HepG2 (cell line): ENCODE measurements at regions not wholly inside any gene's neighbourhood (a gene's known extent, or its start where the extent isn't known, plus 50 kb on each side); places are given as distances from the start of the nearest gene placed in this dataset.

ENCODE experiments used
- ATAC-seq: fragments of 200-7000 bp; cut with Tn5 transposase; 3 replicates; pipeline ENCODE4 v1.9.1; 2020; ENCODE audit warnings: mild to moderate bottlenecking, moderate library complexity
- BruUV-seq: library from RNA; stranded (reverse); fragments of 400-500 nt; replicated peaks from 2 replicates; lab custom pipeline; 2021; lab: Mats Ljungman, UMichigan
- CTCF ChIA-PET: fragments of 300-600 bp; formaldehyde crosslinking; extraction: SDS; loops from one replicate; lab custom pipeline; 2021; ENCODE audit warnings: low total read pairs, inconsistent platforms, low intra/inter-chr PET ratio; lab: Yijun Ruan, JAX
- POLR2A ChIA-PET: fragments of 350-600 bp; sonication (Branson Sonifier 250); formaldehyde crosslinking; loops from one replicate; lab custom pipeline; 2020; ENCODE audit warnings: antibody characterized with exemption, inconsistent platforms; lab: Yijun Ruan, JAX
- DNase-seq: peaks from one replicate; pipeline ENCODE4 v3.0.0-alpha.2; 2015; ENCODE audit warnings: low spot score
- FAIRE-seq: peaks from 3 replicates; lab custom pipeline; 2011; peaks lifted over from hg19 to GRCh38; lab: Jason Lieb, UNC
- H2AFZ ChIP-seq: one replicate; pipeline ENCODE4 v1.6.1; 2011; ENCODE audit warnings: low read length, inconsistent platforms
- H3K27ac ChIP-seq: fragments of 300-600 bp; 3 replicates; pipeline ENCODE4 v1.8.0; 2011; ENCODE audit warnings: mixed run types, mild to moderate bottlenecking, mixed read lengths, low read length, inconsistent platforms; ENCODE audit not compliant: insufficient read depth; ENCODE audit errors: extremely low read length
- H3K27me3 ChIP-seq, 2 experiments: fragments of 200-600 bp in 1 of 2; 2 replicates in 1 of 2; 3 replicates in 1 of 2; pipeline versions ENCODE4 v1.6.0 to v1.8.0; 2011; ENCODE audit warnings: low read length in 2 of 2, mild to moderate bottlenecking in 2 of 2, moderate library complexity in 2 of 2, inconsistent platforms in 1 of 2; ENCODE audit not compliant: insufficient read depth in 2 of 2, control insufficient read depth in 1 of 2
- H3K36me3 ChIP-seq, 2 experiments: fragments of 200-600 bp in 1 of 2; replicated peaks in 1 of 2; 2 replicates in 1 of 2; 3 replicates in 1 of 2; pipeline versions ENCODE4 v1.5.1 to v1.8.0; 2011; ENCODE audit warnings: low read length in 2 of 2, inconsistent platforms in 1 of 2; ENCODE audit not compliant: insufficient read depth in 2 of 2, control insufficient read depth in 1 of 2
- H3K4me1 ChIP-seq: 2 replicates; pipeline ENCODE4 v1.5.1; 2012; ENCODE audit warnings: low read length, inconsistent platforms; ENCODE audit not compliant: insufficient read depth
- H3K4me2 ChIP-seq: 2 replicates; pipeline ENCODE4 v1.6.0; 2011; ENCODE audit warnings: low read depth, low read length, inconsistent platforms
- H3K4me3 ChIP-seq, 3 experiments: fragments of 200-600 bp in 1 of 3; sonication (generic), shearing (Covaris generic) in 1 of 3; replicated peaks in 1 of 3; 2 replicates each; pipeline ENCODE4 v1.5.1; 2011 to 2016; ENCODE audit warnings: low read length in 3 of 3, inconsistent platforms in 2 of 3, low read depth in 2 of 3, mild to moderate bottlenecking in 2 of 3, control low read depth in 1 of 3, mixed read lengths in 1 of 3; ENCODE audit not compliant: insufficient read depth in 1 of 3
- H3K79me2 ChIP-seq: one replicate; pipeline ENCODE4 v1.6.1; 2011; ENCODE audit warnings: low read length, inconsistent platforms; ENCODE audit not compliant: insufficient read depth
- H3K9ac ChIP-seq: 2 replicates; pipeline ENCODE4 v1.6.0; 2011; ENCODE audit warnings: mild to moderate bottlenecking, low read depth, low read length, inconsistent platforms; ENCODE audit not compliant: insufficient read depth
- H3K9me3 ChIP-seq: 2 replicates; pipeline ENCODE4 v1.5.1; 2012; ENCODE audit warnings: mild to moderate bottlenecking, low read length
- H4K20me1 ChIP-seq: 2 replicates; pipeline ENCODE4 v1.6.0; 2011; ENCODE audit warnings: inconsistent platforms, mild to moderate bottlenecking, low read length, moderate library complexity; ENCODE audit not compliant: insufficient read depth
- ATM ChIP-seq: fragments of 450-650 bp; IDR thresholded peaks from 2 replicates; pipeline ENCODE4 v1.7.1; 2017; ENCODE audit warnings: mild to moderate bottlenecking, borderline replicate concordance
- MLXIP ChIP-seq: sonication (generic); formaldehyde crosslinking; IDR thresholded peaks from 2 replicates; pipeline ENCODE4 v1.9.0; 2021; ENCODE audit warnings: missing genetic modification reagents, borderline replicate concordance
- MNT ChIP-seq: fragments of 450-650 bp; IDR thresholded peaks from 2 replicates; pipeline ENCODE4 v1.6.1; 2016
- RCOR2 ChIP-seq: IDR thresholded peaks from 2 replicates; pipeline ENCODE4 v1.6.1; 2016; ENCODE audit warnings: missing biosample characterization, missing genetic modification reagents
- TOPORS ChIP-seq: sonication (generic); formaldehyde crosslinking; IDR thresholded peaks from 2 replicates; pipeline ENCODE4 v1.8.0; 2023; ENCODE audit warnings: mild to moderate bottlenecking, missing genetic modification reagents
- ZNF335 ChIP-seq: sonication (generic); formaldehyde crosslinking; IDR thresholded peaks from 2 replicates; pipeline ENCODE4 v1.4.0; 2020; ENCODE audit warnings: missing genetic modification reagents
- WGBS: methylation state at CpG from one replicate; pipeline ENCODE4 v1.1.6; 2017; ENCODE audit warnings: low lambda C conversion rate; 5-methylcytosine and 5-hydroxymethylcytosine counted together
- in situ Hi-C: cut with HindIII; loops from 2 replicates; pipeline ENCODE4 v1.10.0; 2017; ENCODE audit warnings: low pct_unique_long_range_greater_than_20kb; ENCODE audit not compliant: extremely low pct_ligation_motif_present
- intact Hi-C: fragments of 100-400 bp; cut with micrococcal nuclease; formaldehyde crosslinking; loops from one replicate; pipeline ENCODE4 v1.10.0; 2022; ENCODE audit not compliant: unreplicated experiment
- TF ChIP-seq, protein P1 (sequence below): sonication (generic); formaldehyde crosslinking; IDR thresholded peaks from 2 replicates; pipeline ENCODE4 v1.4.0; 2020; ENCODE audit warnings: mild to moderate bottlenecking, low read depth, missing genetic modification reagents
- TF ChIP-seq, protein P2 (sequence below): sonication (generic); formaldehyde crosslinking; IDR thresholded peaks from 2 replicates; pipeline ENCODE4 v1.8.1; 2023; ENCODE audit warnings: mild to moderate bottlenecking, missing genetic modification reagents

DNA sequence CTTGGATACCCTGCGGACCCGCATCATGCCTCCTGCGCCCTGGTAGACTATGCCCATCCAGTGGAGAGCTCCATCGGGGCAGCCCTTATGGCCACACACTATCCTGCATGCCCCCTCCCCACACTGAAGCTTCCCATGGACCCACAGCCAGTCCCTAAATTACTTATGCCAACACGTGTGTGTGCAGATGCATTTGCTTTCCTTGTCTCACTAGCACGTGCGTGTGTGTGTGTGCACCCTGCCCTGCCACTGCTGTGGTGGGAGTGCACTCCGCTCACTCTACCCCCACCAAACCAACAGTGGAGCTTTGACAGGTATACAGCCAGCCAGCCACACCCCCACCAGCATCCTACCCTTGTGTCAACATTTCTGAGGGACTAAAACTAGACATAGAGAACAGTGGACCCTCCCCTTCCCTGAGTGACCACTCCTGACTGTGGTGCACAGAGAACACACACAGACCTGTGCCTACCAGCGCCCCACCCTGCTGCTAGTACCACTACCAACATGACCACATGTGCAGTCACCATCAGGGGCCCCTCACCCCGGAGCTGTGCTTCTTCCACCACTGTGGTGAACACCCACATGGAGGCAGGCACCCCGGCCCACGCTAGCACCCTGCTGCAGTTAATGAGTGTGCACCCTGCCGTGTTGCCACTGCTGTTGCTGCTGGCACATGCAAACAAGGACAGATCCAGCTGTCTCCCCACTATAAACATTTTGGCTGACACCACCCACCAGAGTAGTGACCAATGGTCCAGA, 310.8 kb downstream of the GABRB3 start:
- POLR2A ChIA-PET: no interaction called here
- no peak for ATAC-seq
- H3K36me3 ChIP-seq: no peaks in the 10 kb centered on the region
- H2AFZ ChIP-seq: no peak overlapping the region
- no peaks in the 10 kb centered on the region for H3K27me3 ChIP-seq
- no peak overlapping the region for H3K4me3 ChIP-seq
- no TSS peak for BruUV-seq
- intact Hi-C loops: no loop called here
- H4K20me1 ChIP-seq: no peaks in the 10 kb centered on the region
- TF ChIP-seq ATM: no peak
- TF ChIP-seq RCOR2 (CRISPR knock-in tag): no peak
- TF ChIP-seq MNT: peak; percentile 95
- no peak for FAIRE-seq
- no peaks in the 10 kb centered on the region for H3K79me2 ChIP-seq
- H3K4me1 ChIP-seq: no peaks in the 10 kb centered on the region
- no peak overlapping the region for H3K27ac ChIP-seq
- DNase-seq: no peak
- CTCF ChIA-PET: no interaction called here
- no peak overlapping the region for H3K9ac ChIP-seq
- no peak overlapping the region for H3K4me2 ChIP-seq
- H3K9me3 ChIP-seq: peaks cover 100% of the 10 kb centered on the region
- 10% methylated on average over 5 of the region's 13 CpGs for WGBS
- in situ Hi-C loops: no loop called here

- H3K27me3 ChIP-seq: no peaks in the 10 kb centered on the region
- ATAC-seq: no peak
- H3K9me3 ChIP-seq: peaks cover 100% of the 10 kb centered on the region
- no peaks in the 10 kb centered on the region for H3K79me2 ChIP-seq
- intact Hi-C loops (no loop called here), in situ Hi-C loops (no loop called here)
- H3K4me3 ChIP-seq: no peak overlapping the region
- no peaks in the 10 kb centered on the region for H4K20me1 ChIP-seq
- FAIRE-seq: no peak
- H2AFZ ChIP-seq: no peak overlapping the region
- no peak for DNase-seq
- WGBS: 0% methylated on average over 2 of the region's 2 CpGs
- H3K4me1 ChIP-seq: no peaks in the 10 kb centered on the region
- POLR2A ChIA-PET: no interaction called here
- CTCF ChIA-PET: no interaction called here
- H3K27ac ChIP-seq: no peak overlapping the region
- no peak overlapping the region for H3K9ac ChIP-seq
- H3K36me3 ChIP-seq: no peaks in the 10 kb centered on the region
- no peak overlapping the region for H3K4me2 ChIP-seq
- BruUV-seq: no TSS peak
- TF ChIP-seq, protein P1, sequence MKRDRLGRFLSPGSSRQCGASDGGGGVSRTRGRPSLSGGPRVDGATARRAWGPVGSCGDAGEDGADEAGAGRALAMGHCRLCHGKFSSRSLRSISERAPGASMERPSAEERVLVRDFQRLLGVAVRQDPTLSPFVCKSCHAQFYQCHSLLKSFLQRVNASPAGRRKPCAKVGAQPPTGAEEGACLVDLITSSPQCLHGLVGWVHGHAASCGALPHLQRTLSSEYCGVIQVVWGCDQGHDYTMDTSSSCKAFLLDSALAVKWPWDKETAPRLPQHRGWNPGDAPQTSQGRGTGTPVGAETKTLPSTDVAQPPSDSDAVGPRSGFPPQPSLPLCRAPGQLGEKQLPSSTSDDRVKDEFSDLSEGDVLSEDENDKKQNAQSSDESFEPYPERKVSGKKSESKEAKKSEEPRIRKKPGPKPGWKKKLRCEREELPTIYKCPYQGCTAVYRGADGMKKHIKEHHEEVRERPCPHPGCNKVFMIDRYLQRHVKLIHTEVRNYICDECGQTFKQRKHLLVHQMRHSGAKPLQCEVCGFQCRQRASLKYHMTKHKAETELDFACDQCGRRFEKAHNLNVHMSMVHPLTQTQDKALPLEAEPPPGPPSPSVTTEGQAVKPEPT: no peak
- TF ChIP-seq, protein P2, sequence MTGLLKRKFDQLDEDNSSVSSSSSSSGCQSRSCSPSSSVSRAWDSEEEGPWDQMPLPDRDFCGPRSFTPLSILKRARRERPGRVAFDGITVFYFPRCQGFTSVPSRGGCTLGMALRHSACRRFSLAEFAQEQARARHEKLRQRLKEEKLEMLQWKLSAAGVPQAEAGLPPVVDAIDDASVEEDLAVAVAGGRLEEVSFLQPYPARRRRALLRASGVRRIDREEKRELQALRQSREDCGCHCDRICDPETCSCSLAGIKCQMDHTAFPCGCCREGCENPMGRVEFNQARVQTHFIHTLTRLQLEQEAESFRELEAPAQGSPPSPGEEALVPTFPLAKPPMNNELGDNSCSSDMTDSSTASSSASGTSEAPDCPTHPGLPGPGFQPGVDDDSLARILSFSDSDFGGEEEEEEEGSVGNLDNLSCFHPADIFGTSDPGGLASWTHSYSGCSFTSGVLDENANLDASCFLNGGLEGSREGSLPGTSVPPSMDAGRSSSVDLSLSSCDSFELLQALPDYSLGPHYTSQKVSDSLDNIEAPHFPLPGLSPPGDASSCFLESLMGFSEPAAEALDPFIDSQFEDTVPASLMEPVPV (CRISPR knock-in tag): no peak
- TF ChIP-seq ZNF335 (CRISPR knock-in tag) (no peak), MLXIP (CRISPR knock-in tag) (no peak), TOPORS (CRISPR knock-in tag) (no peak)
Observed at GRCh38 chr15:26460165-26460564, 312.7 kb downstream of the GABRB3 start.
